Psoas muscle (tissue), 7 donors: ENCODE measurements at regions not wholly inside any gene's neighbourhood (a gene's known extent, or its start where the extent isn't known, plus 50 kb on each side); places are given as distances from the start of the nearest gene placed in this dataset.
A peak's percentile ranks its signal among the peaks of the same experiment; 100 is the strongest.

Experiments used
- ATAC-seq, 4 donors: fragments of 200-7000 bp; cut with Tn5 transposase; one replicate each; pipeline ENCODE4 v1.9.1; 2020; ENCODE audit warnings: moderate library complexity in 3 of 4, mild to moderate bottlenecking in 2 of 4
- DNase-seq, 2 donors: peaks; one replicate each; pipeline ENCODE4 v3.0.0-alpha.2; 2020
- H3K27ac ChIP-seq: fragments of 200-600 bp; one replicate; pipeline ENCODE4 v1.8.0; 2022
- H3K27me3 ChIP-seq, 3 donors: fragments of 200-600 bp in 1 of 3; one replicate each; pipeline versions ENCODE4 v1.6.1 to v1.8.0; 2013 to 2022; ENCODE audit warnings: low read length in 2 of 3, mild to moderate bottlenecking in 2 of 3, moderate library complexity in 1 of 3; ENCODE audit not compliant: insufficient read depth in 3 of 3
- H3K36me3 ChIP-seq, 2 donors: fragments of 200-600 bp in 1 of 2; one replicate each; pipeline versions ENCODE4 v1.6.1 to v1.8.0; 2013 to 2022; ENCODE audit warnings: low read depth in 1 of 2, mild to moderate bottlenecking in 1 of 2, moderate library complexity in 1 of 2; ENCODE audit not compliant: insufficient read depth in 1 of 2
- H3K4me1 ChIP-seq: fragments of 200-600 bp; one replicate; pipeline ENCODE4 v1.8.0; 2022
- H3K4me3 ChIP-seq: fragments of 200-600 bp; one replicate; pipeline ENCODE4 v1.8.0; 2022; ENCODE audit warnings: mild to moderate bottlenecking
- H3K9me3 ChIP-seq: fragments of 200-600 bp; one replicate; pipeline ENCODE4 v1.8.0; 2022
- WGBS, 3 donors: extraction: QIAGEN DNeasy Blood & Tissue Kit; methylation state at CpG; one replicate each; pipeline versions ENCODE4 v1.1.6 to v1.1.7; 2013; 5-methylcytosine and 5-hydroxymethylcytosine counted together
- intact Hi-C, 2 donors: fragments of 100-400 bp; cut with DNase I; formaldehyde crosslinking; loops; one replicate each; pipeline versions ENCODE4 v1.11.0 to v1.14.2; 2022
- TF ChIP-seq, protein P1 (sequence below): fragments of 200-600 bp; IDR thresholded peaks from one replicate; pipeline ENCODE4 v1.8.0; 2022; ENCODE audit warnings: antibody characterized with exemption
- donor health status: healthy with polysubstance abuse.
- donor health status: DM: no; HTN: no; CAD: no; lungs with moderate emphysema.
- donor health status: Bipolar disorder and iron deficiency.
- donor health status: healthy.
- donor health status: DM: yes; HTN: yes; CAD: no.
- donor health status: DM: no; HTN: no; CAD: no.
- donor health status: DM: yes; HTN: yes; CAD: no.

DNA sequence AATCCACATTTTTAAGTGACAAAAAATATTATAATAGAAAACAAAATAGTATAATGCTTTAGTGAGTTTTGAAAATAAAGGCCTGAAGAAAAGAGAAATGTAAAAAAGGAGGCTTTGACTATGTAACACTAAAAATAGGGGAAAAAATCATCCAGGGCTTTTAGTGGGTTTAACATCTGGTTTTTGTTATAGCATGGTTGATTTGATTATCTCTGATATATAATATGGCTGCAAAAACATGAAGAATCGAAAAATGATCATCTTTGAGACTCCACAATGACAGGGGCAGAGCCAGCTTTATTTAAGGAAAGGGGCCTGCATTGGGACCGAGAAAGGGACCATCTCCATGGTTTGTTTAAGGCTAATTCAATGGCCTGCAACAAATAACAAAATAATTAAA is 393.8 kb downstream of the PLK2 start:
- H3K36me3 ChIP-seq, result no peaks in the 10 kb centered on the region
- TF ChIP-seq, protein P1, sequence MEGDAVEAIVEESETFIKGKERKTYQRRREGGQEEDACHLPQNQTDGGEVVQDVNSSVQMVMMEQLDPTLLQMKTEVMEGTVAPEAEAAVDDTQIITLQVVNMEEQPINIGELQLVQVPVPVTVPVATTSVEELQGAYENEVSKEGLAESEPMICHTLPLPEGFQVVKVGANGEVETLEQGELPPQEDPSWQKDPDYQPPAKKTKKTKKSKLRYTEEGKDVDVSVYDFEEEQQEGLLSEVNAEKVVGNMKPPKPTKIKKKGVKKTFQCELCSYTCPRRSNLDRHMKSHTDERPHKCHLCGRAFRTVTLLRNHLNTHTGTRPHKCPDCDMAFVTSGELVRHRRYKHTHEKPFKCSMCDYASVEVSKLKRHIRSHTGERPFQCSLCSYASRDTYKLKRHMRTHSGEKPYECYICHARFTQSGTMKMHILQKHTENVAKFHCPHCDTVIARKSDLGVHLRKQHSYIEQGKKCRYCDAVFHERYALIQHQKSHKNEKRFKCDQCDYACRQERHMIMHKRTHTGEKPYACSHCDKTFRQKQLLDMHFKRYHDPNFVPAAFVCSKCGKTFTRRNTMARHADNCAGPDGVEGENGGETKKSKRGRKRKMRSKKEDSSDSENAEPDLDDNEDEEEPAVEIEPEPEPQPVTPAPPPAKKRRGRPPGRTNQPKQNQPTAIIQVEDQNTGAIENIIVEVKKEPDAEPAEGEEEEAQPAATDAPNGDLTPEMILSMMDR, result no peak
- H3K4me1 ChIP-seq, result no peaks in the 10 kb centered on the region
- DNase-seq (no peak), ATAC-seq (no peak)
- no peak overlapping the region for H3K27ac ChIP-seq
- no peaks in the 10 kb centered on the region for H3K9me3 ChIP-seq
- WGBS, 3 donors, result 63 to 73% (median 70%) methylated on average over 2 of the region's 2 CpGs
- H3K27me3 ChIP-seq, result peaks cover 0 to 5% (median 0%) of the 10 kb centered on the region in 3 donors
- no peak overlapping the region for H3K4me3 ChIP-seq
- intact Hi-C loops, result no loop called here

DNA sequence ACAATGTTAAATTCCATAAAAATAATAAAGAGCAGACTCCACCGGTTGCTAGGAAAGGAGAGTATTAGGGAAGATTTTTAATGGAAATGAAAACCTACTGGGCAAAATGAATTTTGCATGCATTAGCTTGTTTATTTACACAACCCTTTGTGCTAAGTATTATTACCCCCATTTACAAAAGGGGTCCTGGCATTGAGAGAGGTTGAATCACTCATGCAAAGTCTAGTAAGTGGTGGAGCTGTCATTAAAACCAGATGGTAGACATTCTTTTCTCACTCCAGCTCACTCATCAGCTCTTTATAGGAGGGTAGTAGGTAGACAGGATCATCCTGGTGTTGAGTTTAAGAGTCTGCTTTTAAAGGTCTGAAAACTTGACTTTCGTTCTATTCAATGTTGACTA is 395.1 kb downstream of the PLK2 start:
- WGBS, 3 donors, result 88 to 97% (median 89%) methylated on average over 2 of the region's 2 CpGs

DNA sequence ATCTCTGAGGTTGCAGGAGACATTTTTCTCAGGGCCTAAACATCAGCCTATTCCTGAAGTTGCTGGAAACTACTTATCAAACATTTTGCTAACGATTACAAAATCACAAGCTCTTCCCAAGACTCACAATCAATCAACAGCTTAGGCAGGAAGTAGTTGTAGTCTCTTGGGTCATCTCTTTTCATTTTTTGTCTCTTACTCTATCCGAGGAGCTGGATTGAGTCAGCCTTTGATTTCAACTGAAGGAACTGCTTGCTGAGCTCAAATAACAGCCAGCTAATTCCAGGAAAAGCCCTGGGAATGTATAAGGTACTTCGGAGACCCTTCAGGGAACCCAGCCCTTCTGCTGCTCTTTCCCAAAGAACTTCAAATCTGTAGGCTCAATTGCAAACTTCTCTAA is 398.9 kb downstream of the PLK2 start:
- intact Hi-C loops, result no loop called here

More for the DNA sequence above, 395.1 kb downstream of the PLK2 start:
- no peak overlapping the region for H3K27ac ChIP-seq
- H3K9me3 ChIP-seq, result no peaks in the 10 kb centered on the region
- no peaks in the 10 kb centered on the region for H3K36me3 ChIP-seq
- TF ChIP-seq, protein P1, result no peak
- H3K27me3 ChIP-seq, result peaks cover 0 to 5% (median 0%) of the 10 kb centered on the region in 3 donors
- no peak overlapping the region for H3K4me3 ChIP-seq
- ATAC-seq, result no peak
- DNase-seq, result no peak
- intact Hi-C loops, result no loop called here
- no peaks in the 10 kb centered on the region for H3K4me1 ChIP-seq

DNA sequence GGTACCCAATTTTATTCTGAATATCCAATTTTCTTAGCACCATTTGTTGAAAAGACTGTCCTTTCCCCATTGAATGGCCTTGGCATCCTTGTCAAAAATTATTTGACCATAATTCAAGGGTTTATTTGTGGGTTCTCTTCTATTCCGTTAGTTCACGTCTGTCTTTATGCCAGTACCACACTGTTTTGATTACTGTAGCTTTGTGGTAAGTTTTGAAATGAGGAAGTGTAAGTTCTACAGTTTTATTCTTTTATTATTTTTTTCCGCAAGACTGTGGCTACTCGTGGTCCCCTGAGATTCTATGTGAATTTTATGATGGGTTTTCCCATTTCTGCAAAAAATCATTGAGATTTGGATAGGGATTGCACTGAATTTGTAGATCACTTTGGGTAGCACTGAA is 402.6 kb downstream of the PLK2 start:
- Histone ChIP-seq H3K9me3 (peaks cover 4% of the 10 kb centered on the region), H3K27ac (no peak overlapping the region), H3K36me3 (no peaks in the 10 kb centered on the region), H3K27me3 (no peaks in the 10 kb centered on the region), H3K4me1 (no peaks in the 10 kb centered on the region), H3K4me3 (no peak overlapping the region)
- ATAC-seq (no peak), DNase-seq (no peak)
- intact Hi-C loops, result no loop called here
- WGBS, 3 donors, result 94 to 96% (median 96%) methylated on average over 4 of the region's 4 CpGs
- TF ChIP-seq, protein P1, result no peak

More for the DNA sequence above, 398.9 kb downstream of the PLK2 start:
- Histone ChIP-seq H3K36me3 (no peaks in the 10 kb centered on the region), H3K27ac (no peak overlapping the region), H3K4me1 (no peaks in the 10 kb centered on the region), H3K4me3 (no peak overlapping the region), H3K9me3 (peaks cover 4% of the 10 kb centered on the region), H3K27me3 (peaks cover 0 to 5% (median 0%) of the 10 kb centered on the region in 3 donors)
- ATAC-seq (peak in 2 of 4 donors; percentile 46 to 53), DNase-seq (no peak)
- whole genome bisulfite sequencing, 3 donors, result 20 to 29% (median 24%) methylated on average over 3 of the region's 3 CpGs
- TF ChIP-seq, protein P1, result no peak

DNA sequence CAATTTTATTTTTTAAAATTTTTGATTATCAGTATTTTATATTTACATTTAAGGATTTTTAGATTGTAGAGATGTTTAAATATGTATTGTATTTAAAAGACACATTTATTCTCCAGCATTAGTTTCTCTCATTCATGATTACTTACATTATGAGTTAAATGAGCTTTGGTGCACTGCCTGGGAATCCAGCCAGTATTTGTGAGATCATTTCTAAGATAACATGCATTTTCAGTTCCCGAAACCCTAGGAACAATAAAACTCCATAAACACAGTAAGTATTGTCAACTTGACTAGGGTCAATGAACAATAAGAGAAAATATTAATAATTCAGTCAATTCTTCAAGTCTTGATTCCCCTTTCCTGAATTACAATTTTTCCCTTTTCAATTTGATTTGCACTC is 403.3 kb downstream of the PLK2 start:
- TF ChIP-seq, protein P1, result no peak
- WGBS, 3 donors, result 32 to 40% (median 35%) methylated on average over 1 of the region's 1 CpG
- peaks cover 4% of the 10 kb centered on the region for H3K9me3 ChIP-seq
- H3K27me3 ChIP-seq, result no peaks in the 10 kb centered on the region
- no peaks in the 10 kb centered on the region for H3K36me3 ChIP-seq
- ATAC-seq, result no peak
- no peak overlapping the region for H3K27ac ChIP-seq
- H3K4me1 ChIP-seq, result no peaks in the 10 kb centered on the region
- no peak for DNase-seq
- no peak overlapping the region for H3K4me3 ChIP-seq
- intact Hi-C loops, result no loop called here
